ENCODE measurements at regions not wholly inside any gene's neighbourhood (a gene's known extent, or its start where the extent isn't known, plus 50 kb on each side); places are given as distances from the start of the nearest gene placed in this dataset.

DNA sequence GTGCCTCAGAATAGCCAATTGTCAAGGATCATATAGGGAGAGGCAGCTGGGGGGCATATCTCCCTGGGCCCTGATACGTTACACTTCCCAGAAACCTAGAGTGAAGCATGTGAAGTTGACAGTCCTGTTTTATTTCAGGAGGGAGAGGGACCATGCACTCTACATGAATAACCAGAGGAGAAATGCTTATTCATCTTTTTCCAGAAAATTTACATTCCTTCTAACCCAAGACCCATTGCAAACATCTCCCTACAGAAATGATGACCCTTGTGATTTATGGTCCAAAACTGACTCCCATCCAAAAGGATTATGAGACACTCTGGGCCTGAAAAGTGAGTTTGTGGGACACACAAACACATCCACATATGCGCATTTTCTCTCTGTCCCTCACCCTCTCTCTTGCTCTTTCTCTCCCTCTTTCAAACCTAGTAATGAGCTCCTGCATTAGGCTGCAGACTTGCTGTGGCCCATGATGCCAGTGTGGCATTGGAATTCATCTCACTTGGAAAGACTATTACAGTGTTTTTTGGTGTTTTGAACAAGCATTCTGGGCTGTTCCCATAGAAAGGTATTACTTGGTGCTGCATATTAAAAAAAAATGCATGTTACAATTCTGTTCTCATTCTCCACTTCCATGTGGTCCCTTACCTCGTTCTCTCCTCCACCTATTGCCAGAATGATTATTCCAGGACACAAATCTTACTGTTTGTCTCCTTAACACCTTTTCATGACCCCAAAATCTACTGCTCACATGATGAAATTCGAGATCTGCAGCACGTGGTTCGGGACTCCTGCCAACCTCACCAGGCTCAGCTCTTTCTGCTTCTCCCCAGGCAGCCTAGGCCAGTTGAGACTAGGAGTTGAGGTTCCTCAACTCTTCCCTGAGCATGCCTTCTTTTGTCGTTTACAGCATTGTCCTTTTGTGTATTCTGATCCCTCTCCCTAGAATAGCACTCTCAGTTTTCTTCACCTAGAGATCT, 451.3 kb upstream of the KLF4 start:
- WGBS, 3 donors = 58 to 62% (median 61%) methylated on average over 7 of the region's 7 CpGs
- no peak overlapping the region for H3K27ac ChIP-seq
- no peaks in the 10 kb centered on the region for H3K4me1 ChIP-seq (ENCODE audit: insufficient read depth)
- no peak overlapping the region for H3K4me3 ChIP-seq
- DNase-seq = no peak
- H3K9me3 ChIP-seq = no peaks in the 10 kb centered on the region
- intact Hi-C loops (cut with DNase I) = no loop called here
- H3K27me3 ChIP-seq = no peaks in the 10 kb centered on the region
- TF ChIP-seq, protein P1, sequence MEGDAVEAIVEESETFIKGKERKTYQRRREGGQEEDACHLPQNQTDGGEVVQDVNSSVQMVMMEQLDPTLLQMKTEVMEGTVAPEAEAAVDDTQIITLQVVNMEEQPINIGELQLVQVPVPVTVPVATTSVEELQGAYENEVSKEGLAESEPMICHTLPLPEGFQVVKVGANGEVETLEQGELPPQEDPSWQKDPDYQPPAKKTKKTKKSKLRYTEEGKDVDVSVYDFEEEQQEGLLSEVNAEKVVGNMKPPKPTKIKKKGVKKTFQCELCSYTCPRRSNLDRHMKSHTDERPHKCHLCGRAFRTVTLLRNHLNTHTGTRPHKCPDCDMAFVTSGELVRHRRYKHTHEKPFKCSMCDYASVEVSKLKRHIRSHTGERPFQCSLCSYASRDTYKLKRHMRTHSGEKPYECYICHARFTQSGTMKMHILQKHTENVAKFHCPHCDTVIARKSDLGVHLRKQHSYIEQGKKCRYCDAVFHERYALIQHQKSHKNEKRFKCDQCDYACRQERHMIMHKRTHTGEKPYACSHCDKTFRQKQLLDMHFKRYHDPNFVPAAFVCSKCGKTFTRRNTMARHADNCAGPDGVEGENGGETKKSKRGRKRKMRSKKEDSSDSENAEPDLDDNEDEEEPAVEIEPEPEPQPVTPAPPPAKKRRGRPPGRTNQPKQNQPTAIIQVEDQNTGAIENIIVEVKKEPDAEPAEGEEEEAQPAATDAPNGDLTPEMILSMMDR (IDR thresholded peaks at IDR 0.05) = no peak
- TF ChIP-seq EP300 (IDR thresholded peaks at IDR 0.05) = no peak
- no peak for TF ChIP-seq POLR2A (IDR thresholded peaks at IDR 0.05)
- H3K36me3 ChIP-seq = no peaks in the 10 kb centered on the region

- no peak overlapping the region for H3K27ac ChIP-seq
- no peaks in the 10 kb centered on the region for H3K27me3 ChIP-seq
- no peaks in the 10 kb centered on the region for H3K4me1 ChIP-seq (ENCODE audit: insufficient read depth)
- WGBS, 3 donors = 88 to 93% (median 91%) methylated on average over 8 of the region's 8 CpGs
- H3K4me3 ChIP-seq = no peak overlapping the region
- TF ChIP-seq EP300 (IDR thresholded peaks at IDR 0.05) = no peak
- no peak for TF ChIP-seq POLR2A (IDR thresholded peaks at IDR 0.05)
- TF ChIP-seq, protein P1 (IDR thresholded peaks at IDR 0.05) = no peak
- no peaks in the 10 kb centered on the region for H3K9me3 ChIP-seq
- no peaks in the 10 kb centered on the region for H3K36me3 ChIP-seq
- intact Hi-C loops (cut with DNase I) = no loop called here
- DNase-seq = no peak
Measured at GRCh38 chr9:107938801-107939386, 449.3 kb upstream of the KLF4 start.

DNA sequence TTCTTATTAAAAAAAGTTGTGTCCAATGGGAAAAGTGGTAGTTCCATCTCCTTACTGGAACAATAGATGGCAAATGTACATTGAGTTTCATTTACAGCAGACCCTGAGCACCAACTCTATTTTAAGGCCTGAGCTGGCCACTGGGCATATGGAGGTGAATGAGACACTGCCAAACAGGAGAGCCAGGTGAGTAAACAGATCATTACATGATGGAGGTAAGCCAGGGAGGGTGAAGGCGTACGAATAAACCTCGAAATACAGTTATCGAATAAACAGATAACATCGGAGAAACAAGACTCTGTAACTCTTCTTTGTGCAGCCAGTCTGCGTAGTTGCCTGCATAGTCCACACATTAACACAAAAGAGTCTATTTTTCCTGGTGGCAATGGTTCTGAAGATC, 446.4 kb upstream of the KLF4 start:
- no peaks in the 10 kb centered on the region for H3K4me1 ChIP-seq (ENCODE audit: insufficient read depth)
- no peak overlapping the region for H3K27ac ChIP-seq
- no peaks in the 10 kb centered on the region for H3K36me3 ChIP-seq
- intact Hi-C loops (cut with DNase I) = no loop called here
- DNase-seq = no peak
- no peaks in the 10 kb centered on the region for H3K27me3 ChIP-seq
- no peak overlapping the region for H3K4me3 ChIP-seq
- 96 to 97% (median 96%) methylated on average over 6 of the region's 6 CpGs for WGBS, 3 donors
- TF ChIP-seq POLR2A (IDR thresholded peaks at IDR 0.05) (no peak), EP300 (IDR thresholded peaks at IDR 0.05) (no peak)
- TF ChIP-seq, protein P1 (IDR thresholded peaks at IDR 0.05) = no peak
- no peaks in the 10 kb centered on the region for H3K9me3 ChIP-seq

GRCh38 chr9:107933516-107933915, 443.9 kb upstream of the KLF4 start:
- no peak overlapping the region for H3K27ac ChIP-seq
- TF ChIP-seq, protein P1 (IDR thresholded peaks at IDR 0.05) = no peak
- TF ChIP-seq EP300 (IDR thresholded peaks at IDR 0.05) (no peak), POLR2A (IDR thresholded peaks at IDR 0.05) (no peak)
- WGBS, 3 donors = 75 to 85% (median 83%) methylated on average over 6 of the region's 6 CpGs

More at GRCh38 chr9:107933516-107933915, 443.9 kb upstream of the KLF4 start:
- no peak overlapping the region for H3K4me3 ChIP-seq
- no peak for DNase-seq
- H3K36me3 ChIP-seq = no peaks in the 10 kb centered on the region
- H3K4me1 ChIP-seq (ENCODE audit: insufficient read depth) = no peaks in the 10 kb centered on the region
- H3K27me3 ChIP-seq = no peaks in the 10 kb centered on the region
- intact Hi-C loops (cut with DNase I) = no loop called here
- no peaks in the 10 kb centered on the region for H3K9me3 ChIP-seq
